A549 (cell line): ENCODE measurements at regions not wholly inside any gene's neighbourhood (a gene's known extent, or its start where the extent isn't known, plus 50 kb on each side); places are given as distances from the start of the nearest gene placed in this dataset.
"Not testable (repeated sequence)": the region's sequence is repeated elsewhere in the genome, so short reads cannot be mapped to it uniquely, and the experiment has no call there.

Source experiments
- ATAC-seq, 2 experiments: fragments of 200-7000 bp in 1 of 2; fragments of >200 bp in 1 of 2; cut with Nextera tagmentation in 1 of 2; cut with Tn5 transposase in 1 of 2; 3 replicates each; pipeline versions ENCODE4 v1.8.0 to v1.9.1; 2018 to 2020; ENCODE audit warnings: mild to moderate bottlenecking in 1 of 2, moderate library complexity in 1 of 2
- CTCF ChIA-PET: fragments of 300-600 bp; sonication (Branson Sonifier 250); formaldehyde crosslinking; extraction: SDS; loops from one replicate; lab custom pipeline; 2021; ENCODE audit warnings: antibody characterized with exemption, inconsistent platforms; lab: Yijun Ruan, JAX
- POLR2A ChIA-PET: fragments of 350-600 bp; formaldehyde crosslinking; extraction: SDS; loops from one replicate; lab custom pipeline; 2021; ENCODE audit warnings: antibody characterized with exemption, inconsistent platforms; lab: Yijun Ruan, JAX
- DNase-seq, 2 experiments: peaks; one replicate each; pipeline versions ENCODE4 v3.0.0 to v3.0.0-alpha.2; 2011 to 2016; ENCODE audit warnings: low read depth in 1 of 2, low spot score in 1 of 2
- FAIRE-seq: peaks from 2 replicates; lab custom pipeline; 2011; peaks lifted over from hg19 to GRCh38; lab: Jason Lieb, UNC
- H3K27ac ChIP-seq, 2 experiments: fragments of >200 bp; sonication (Bioruptor Twin); formaldehyde crosslinking; 3 replicates each; pipeline ENCODE4 v1.5.1; 2016 to 2017
- H3K4me1 ChIP-seq: fragments of >200 bp; sonication (Bioruptor Twin); formaldehyde crosslinking; 3 replicates; pipeline ENCODE4 v1.6.1; 2016
- H3K4me2 ChIP-seq: fragments of >200 bp; sonication (Bioruptor Twin); formaldehyde crosslinking; 3 replicates; pipeline ENCODE4 v1.6.1; 2016
- H3K4me3 ChIP-seq: fragments of >200 bp; sonication (Bioruptor Twin); formaldehyde crosslinking; 3 replicates; pipeline ENCODE4 v1.5.1; 2016
- H3K9me3 ChIP-seq: fragments of >200 bp; sonication (Bioruptor Twin); formaldehyde crosslinking; 3 replicates; pipeline ENCODE4 v1.6.1; 2016
- EHMT2 ChIP-seq: fragments of 200-600 bp; sonication (generic); IDR thresholded peaks from 2 replicates; pipeline ENCODE4 v1.6.1; 2016; ENCODE audit warnings: antibody characterized with exemption, low read depth, mild to moderate bottlenecking, moderate library complexity
- HDAC2 ChIP-seq: fragments of 200-600 bp; sonication (generic); IDR thresholded peaks from 2 replicates; pipeline ENCODE4 v1.6.1; 2016
- HOXA7 ChIP-seq: fragments of 250-450 bp; sonication (Bioruptor Pico); IDR thresholded peaks from 2 replicates; pipeline ENCODE4 v1.5.0; 2020; ENCODE audit warnings: mild to moderate bottlenecking, moderate library complexity
- HOXB13 ChIP-seq: fragments of 250-450 bp; sonication (Bioruptor Pico); IDR thresholded peaks from 2 replicates; pipeline ENCODE4 v1.5.0; 2020; ENCODE audit warnings: low read depth, mild to moderate bottlenecking, moderate library complexity
- JUNB ChIP-seq: fragments of >200 bp; sonication (Bioruptor Twin); formaldehyde crosslinking; IDR thresholded peaks from 2 replicates; pipeline ENCODE4 v1.6.1; 2016
- NR3C1 ChIP-seq: fragments of >200 bp; sonication (Bioruptor Twin); formaldehyde crosslinking; IDR thresholded peaks from 3 replicates; pipeline ENCODE4 v1.6.1; 2017
- POLR2AphosphoS2 ChIP-seq: conservative IDR thresholded peaks from 2 replicates; pipeline ENCODE4 v1.6.1; 2012; ENCODE audit warnings: low read length, improper control_type of control experiment, inconsistent platforms
- RCOR1 ChIP-seq: fragments of 150-350 bp; IDR thresholded peaks from 2 replicates; pipeline ENCODE4 v1.6.1; 2014; ENCODE audit warnings: antibody characterized with exemption, low read length, low read depth
- REST ChIP-seq: fragments of 200-600 bp; sonication (generic); IDR thresholded peaks from 2 replicates; pipeline ENCODE4 v1.6.1; 2016; ENCODE audit warnings: antibody characterized with exemption, mild to moderate bottlenecking, moderate library complexity
- RFX5 ChIP-seq: fragments of 450-650 bp; IDR thresholded peaks from 2 replicates; pipeline ENCODE4 v1.7.1; 2014; ENCODE audit warnings: antibody characterized with exemption, mild to moderate bottlenecking, moderate library complexity
- SMC3 ChIP-seq: fragments of >200 bp; sonication (Bioruptor Twin); formaldehyde crosslinking; IDR thresholded peaks from 3 replicates; pipeline ENCODE4 v1.6.1; 2018; ENCODE audit warnings: inconsistent platforms
- TFCP2L1 ChIP-seq: fragments of 250-450 bp; sonication (Bioruptor Pico); IDR thresholded peaks from 2 replicates; pipeline ENCODE4 v1.5.0; 2021; ENCODE audit warnings: mild to moderate bottlenecking
- ZC3H11A ChIP-seq: fragments of 450-650 bp; IDR thresholded peaks from 2 replicates; pipeline ENCODE4 v1.6.1; 2014; ENCODE audit warnings: antibody characterized with exemption, mild to moderate bottlenecking
- WGBS: methylation state at CpG from one replicate; pipeline ENCODE4 v1.1.6; 2017; ENCODE audit errors: missing lambda C conversion rate; 5-methylcytosine and 5-hydroxymethylcytosine counted together

- ATAC-seq, H3K4me2 ChIP-seq, H3K9me3 ChIP-seq, H3K4me1 ChIP-seq, POLR2A ChIA-PET, H3K4me3 ChIP-seq, DNase-seq, H3K27ac ChIP-seq, FAIRE-seq: not testable (repeated sequence)
- 86% methylated on average over 11 of the region's 11 CpGs for WGBS
- CTCF ChIA-PET: interaction anchor here (0.6 to 10.7 kb wide), 2 partner anchors 8 to 1381 kb away, joined by 4 to 79 read pairs; no protein-coding TSS in a partner anchor
Measured at GRCh38 chr17:30724034-30724650, 100.3 kb downstream of the CRLF3 start.

GRCh38 chr17:30722114-30722780 is 102.2 kb downstream of the CRLF3 start:
- H3K9me3 ChIP-seq, H3K27ac ChIP-seq, H3K4me1 ChIP-seq, ATAC-seq, DNase-seq, H3K4me2 ChIP-seq, CTCF ChIA-PET, H3K4me3 ChIP-seq, FAIRE-seq, POLR2A ChIA-PET: not testable (repeated sequence)
- WGBS: 93% methylated on average over 12 of the region's 12 CpGs

GRCh38 chr17:30720971-30721370 is 103.5 kb downstream of the CRLF3 start:
- ATAC-seq, DNase-seq, H3K4me1 ChIP-seq, POLR2A ChIA-PET, H3K4me2 ChIP-seq, H3K27ac ChIP-seq, H3K4me3 ChIP-seq, FAIRE-seq, H3K9me3 ChIP-seq: not testable (repeated sequence)
- CTCF ChIA-PET: interaction anchor here (0.6 to 1.1 kb wide), 4 partner anchors 39 to 617 kb away, joined by 3 to 6 read pairs (median 4); no protein-coding TSS in a partner anchor
- 67% methylated on average over 5 of the region's 5 CpGs for WGBS

GRCh38 chr17:30720013-30720471 is 104.5 kb downstream of the CRLF3 start:
- TF ChIP-seq EHMT2 (no peak), HOXA7 (CRISPR knock-in tag) (no peak), HOXB13 (CRISPR knock-in tag) (no peak), POLR2AphosphoS2 (no peak), RFX5 (no peak), REST (no peak), JUNB (no peak), SMC3 (no peak), RCOR1 (no peak), HDAC2 (no peak), TFCP2L1 (CRISPR knock-in tag) (no peak), ZC3H11A (no peak), NR3C1 (no peak)
- 92% methylated on average over 14 of the region's 14 CpGs for WGBS
- no peak for DNase-seq
- Histone ChIP-seq H3K27ac (no peak overlapping the region), H3K9me3 (no peaks in the 10 kb centered on the region), H3K4me2 (no peak overlapping the region), H3K4me3 (no peak overlapping the region), H3K4me1 (no peaks in the 10 kb centered on the region)
- FAIRE-seq: no peak
- CTCF ChIA-PET: interaction anchor here (0.7 to 8.1 kb wide), 9 partner anchors 9 to 385 kb away, joined by 3 to 79 read pairs (median 5); no protein-coding TSS in a partner anchor
- POLR2A ChIA-PET: no interaction called here
- ATAC-seq: no peak
